CD4-positive, alpha-beta T cell treated with Interleukin-4 for 1 hour (primary cell): ENCODE measurements at regions not wholly inside any gene's neighbourhood (a gene's known extent, or its start where the extent isn't known, plus 50 kb on each side); places are given as distances from the start of the nearest gene placed in this dataset.

Source experiments
- DNase-seq, 2 donors: peaks; one replicate each; pipeline ENCODE4 v3.0.0-alpha.2; 2020 to 2022

DNA sequence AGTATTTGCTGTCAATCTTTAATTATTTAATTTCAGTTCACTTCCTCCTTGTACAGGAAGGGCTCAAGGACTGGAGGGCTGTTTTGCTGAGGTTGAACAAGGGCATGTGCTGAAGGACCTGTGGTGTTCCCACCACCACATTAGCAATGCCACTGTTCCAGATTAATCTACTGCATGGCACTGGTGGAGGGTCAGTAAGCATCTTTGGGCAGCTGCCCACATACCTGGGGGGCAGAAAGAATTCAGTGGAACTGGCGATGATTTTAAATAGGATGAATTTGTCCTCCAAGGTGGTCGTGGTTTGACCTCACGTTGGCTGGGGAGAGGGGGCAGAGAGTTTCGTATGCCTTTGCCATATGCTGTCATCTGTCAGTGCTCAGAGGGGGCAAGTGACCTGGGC is 244.8 kb downstream of the TLE3 start:
- no peak for DNase-seq

GRCh38 chr15:69853544-69853951 is 244.2 kb downstream of the TLE3 start:
- DNase-seq, result no peak

DNA sequence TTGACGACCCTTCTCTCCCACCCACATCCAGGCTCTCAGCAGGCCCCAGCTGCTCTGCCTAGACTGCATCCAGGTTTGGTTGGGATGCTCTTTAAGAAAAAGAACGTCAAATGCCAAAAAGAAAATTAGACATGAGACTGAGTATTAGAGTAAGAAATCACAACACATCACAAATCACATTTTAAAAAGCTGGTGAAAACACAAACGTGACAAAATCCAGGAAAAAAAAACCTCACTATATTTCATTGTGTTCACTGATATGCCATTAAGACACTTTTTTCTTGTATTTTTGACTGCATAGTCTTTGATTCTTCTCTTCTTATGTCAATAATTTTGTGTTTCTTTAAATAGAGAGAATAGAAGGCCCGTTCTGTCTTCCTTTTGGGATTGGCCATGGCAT is 243.7 kb downstream of the TLE3 start:
- DNase-seq, result no peak

DNA sequence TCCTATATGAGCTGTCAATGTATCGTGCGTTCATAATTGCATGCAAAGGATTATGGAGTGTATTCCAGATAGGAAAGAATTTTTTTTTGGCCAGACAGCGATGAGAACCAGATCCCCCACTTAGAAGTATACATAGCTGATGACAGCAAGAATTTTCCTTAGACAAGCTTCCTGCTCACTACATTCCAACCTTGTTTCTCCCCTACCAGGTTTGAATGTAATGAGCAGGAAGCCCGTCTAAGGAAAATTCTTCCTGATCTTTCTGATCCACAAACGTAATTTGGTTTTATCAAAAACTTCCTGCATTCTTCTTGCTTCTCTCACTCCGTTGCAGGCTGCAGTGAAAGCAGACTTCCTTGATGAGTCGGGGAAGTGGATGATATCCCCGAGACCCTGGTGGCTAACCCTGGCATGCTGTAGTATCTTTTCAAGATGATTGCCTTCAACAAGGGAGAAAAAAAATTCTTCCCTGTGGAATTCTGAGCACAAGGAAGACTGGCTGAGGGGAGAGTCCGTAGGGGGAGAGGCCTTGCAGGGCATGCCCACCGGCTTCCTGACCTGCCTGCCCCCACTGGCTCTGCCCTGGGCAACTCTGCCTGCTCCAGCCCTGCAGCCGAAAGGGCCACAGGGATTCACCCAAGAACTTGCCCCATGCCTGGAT is 243.1 kb downstream of the TLE3 start:
- DNase-seq, result no peak

GRCh38 chr15:69855258-69856000 is 242.3 kb downstream of the TLE3 start:
- DNase-seq, result no peak

DNA sequence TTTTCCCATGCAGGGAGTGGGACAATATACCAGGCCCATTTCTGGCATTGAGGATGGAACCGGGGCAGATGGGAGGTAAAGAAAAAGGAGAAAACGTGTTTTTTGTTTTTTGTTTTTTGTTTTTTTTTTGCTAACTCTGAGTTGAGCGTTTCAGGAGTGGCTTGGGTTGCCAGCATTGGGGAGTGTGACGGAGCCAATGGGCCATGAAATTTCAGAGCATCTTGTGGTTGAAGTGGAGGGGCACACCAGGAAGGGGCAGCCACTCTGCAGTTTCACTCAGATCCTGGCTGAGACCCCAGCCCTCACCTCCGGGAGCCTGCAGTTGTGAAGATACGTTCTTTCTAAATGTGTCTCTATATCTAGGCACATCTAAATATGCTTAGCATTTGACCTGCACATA is 240.5 kb downstream of the TLE3 start:
- no peak for DNase-seq

- no peak for DNase-seq
These were observed 239.9 kb downstream of the TLE3 start for GRCh38 chr15:69857686-69858391.

DNA sequence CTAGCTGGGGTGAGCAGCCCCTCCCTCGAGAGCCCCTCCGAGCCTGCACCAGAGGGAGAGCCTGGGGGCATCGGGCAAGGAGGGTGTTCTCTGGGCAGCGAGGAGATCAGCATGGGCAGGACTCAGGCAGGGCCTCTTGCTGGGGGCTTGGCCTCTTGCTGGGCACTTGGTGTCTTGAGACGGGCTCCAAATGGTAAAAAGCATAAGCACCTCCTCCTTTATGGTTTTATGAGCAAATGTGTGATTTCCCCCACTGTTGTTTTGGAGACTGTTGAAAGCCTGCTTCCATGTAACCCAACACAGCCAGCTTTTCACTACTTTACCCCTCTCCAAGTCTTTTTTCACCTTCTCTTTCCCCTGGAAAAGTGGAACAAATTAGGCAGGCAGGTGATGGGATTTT is 239.3 kb downstream of the TLE3 start:
- DNase-seq, result no peak

GRCh38 chr15:69859866-69860265 is 237.9 kb downstream of the TLE3 start:
- DNase-seq, result no peak

- DNase-seq, result no peak
These were observed 237.4 kb downstream of the TLE3 start for GRCh38 chr15:69860321-69860720.

GRCh38 chr15:69860921-69861320 is 236.8 kb downstream of the TLE3 start:
- DNase-seq, result no peak

DNA sequence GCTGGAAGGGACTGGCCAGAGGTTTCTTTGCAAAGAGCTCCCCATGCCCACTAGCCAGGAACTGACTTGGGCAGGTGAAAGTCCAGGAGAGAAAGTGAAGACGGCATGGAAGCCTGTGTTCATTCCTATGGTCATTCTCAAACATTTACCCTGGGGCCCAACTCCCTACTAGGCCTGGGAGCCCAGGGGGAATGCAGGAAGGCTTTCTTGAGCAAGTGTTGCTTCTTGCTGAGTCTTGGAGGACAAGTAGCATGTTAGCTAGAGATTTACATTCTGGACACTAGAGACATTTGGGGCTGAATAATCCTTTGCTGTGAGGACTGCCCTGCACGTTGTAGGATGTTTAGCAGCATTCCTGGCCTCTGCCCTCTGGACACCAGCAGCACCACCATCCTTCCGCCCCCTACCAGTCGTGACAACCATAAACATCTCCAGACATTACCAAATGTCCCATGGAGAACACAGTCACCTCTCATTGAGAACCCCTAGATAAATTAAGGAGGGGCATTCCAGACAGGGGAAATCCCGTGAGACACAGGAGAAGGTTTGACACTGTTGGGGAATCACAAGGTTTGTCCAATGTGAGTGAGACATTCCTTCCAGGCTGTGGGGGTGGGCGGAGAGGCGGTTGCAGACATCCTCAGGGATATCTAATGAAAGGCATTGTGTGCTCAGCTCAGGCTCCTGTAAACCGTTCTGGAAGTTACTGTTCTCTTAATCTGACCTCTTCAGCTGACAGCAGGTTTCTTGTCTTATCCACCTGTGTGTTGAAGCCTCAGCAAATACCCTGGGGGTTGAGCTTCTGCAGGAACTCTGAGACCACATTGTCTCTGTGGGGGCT is 236.2 kb downstream of the TLE3 start:
- DNase-seq, result no peak

DNA sequence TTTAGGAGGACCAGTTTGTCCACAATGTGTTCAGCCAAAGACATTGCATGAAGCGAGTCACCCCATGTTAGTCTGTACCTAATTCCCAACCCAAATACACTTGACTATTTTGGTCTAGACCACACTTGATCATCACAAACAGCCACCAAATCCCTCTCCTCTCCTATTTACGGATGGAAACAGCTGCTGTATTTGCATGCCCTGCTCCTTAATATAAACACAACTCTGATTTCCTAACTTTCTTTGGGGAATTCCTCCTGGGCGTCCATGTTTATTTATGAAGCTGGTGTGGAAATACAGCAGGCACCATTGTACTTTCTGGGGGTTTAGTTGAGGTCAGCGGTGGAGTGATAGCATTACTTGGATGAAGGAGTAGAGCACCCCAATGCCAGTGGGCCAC is 235.2 kb downstream of the TLE3 start:
- DNase-seq, result no peak

GRCh38 chr15:69863446-69863845 is 234.3 kb downstream of the TLE3 start:
- no peak for DNase-seq

DNA sequence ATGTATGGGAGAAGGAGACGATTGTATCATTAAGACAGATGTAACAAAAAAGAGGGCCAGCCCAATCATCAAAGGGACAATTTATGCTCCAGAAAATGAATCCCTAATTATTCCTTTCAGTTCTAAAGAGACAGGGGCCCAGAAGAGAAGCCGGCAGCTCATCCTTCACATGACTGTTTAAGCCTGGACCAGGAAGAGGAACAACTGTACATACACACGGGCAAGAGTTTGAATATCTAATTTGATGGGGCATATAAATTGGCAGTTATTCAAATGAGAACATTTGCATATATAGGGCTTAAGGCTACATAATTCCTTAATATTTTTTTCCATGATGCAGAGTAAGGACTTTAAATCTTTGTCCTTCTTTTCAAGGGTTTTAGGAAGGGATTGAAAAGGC is 232.3 kb downstream of the TLE3 start:
- no peak for DNase-seq

DNA sequence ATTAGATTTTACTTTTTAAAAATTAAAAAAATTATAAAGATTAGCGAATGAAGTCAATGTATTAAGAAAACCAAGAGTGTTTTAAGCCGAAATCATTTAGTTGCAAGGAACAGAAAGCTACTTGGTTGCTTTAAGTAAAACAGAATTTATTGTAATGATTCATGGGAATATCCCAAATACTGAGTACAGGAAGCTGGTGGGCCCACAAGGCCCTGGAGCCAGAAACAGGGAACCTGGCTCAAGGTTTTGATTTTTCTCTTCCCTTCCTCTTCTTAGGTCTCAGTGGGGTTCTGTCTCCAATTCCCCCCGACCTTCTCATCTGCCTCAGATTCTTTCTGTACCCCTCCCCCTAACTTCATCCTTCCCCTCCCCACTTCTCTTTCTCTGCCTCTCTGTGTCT is 229.0 kb downstream of the TLE3 start:
- no peak for DNase-seq

- no peak for DNase-seq
These were observed 228.4 kb downstream of the TLE3 start for GRCh38 chr15:69869291-69869690.

DNA sequence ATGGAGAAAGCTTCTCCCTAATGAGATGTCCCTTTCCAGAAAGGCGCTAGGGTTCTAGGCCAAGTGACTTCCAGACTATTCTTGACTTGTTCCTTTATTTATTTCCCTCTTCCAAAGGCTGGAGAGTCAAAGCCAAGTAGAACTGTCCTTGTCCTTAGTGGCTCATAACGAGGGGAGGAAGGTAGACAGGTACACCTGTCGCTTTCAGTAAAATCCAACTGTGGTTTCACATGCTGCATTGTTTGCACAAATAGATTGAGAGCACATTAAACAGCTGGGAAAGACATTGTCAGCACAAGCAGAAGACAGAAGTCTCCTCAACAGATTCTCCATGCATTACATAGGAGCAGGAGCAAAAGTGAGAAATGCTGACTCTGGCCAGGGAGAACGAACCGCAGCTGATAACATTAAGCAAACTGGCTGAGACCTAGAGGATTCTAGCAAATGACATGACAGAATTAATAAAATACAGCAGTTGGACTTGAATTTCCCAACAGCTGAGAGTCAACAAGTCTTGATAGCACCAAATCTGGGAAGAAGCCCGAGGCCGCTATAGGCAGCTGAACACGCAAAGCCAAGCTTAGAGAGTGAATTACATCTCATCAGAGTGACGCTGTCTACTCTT is 227.7 kb downstream of the TLE3 start:
- no peak for DNase-seq

DNA sequence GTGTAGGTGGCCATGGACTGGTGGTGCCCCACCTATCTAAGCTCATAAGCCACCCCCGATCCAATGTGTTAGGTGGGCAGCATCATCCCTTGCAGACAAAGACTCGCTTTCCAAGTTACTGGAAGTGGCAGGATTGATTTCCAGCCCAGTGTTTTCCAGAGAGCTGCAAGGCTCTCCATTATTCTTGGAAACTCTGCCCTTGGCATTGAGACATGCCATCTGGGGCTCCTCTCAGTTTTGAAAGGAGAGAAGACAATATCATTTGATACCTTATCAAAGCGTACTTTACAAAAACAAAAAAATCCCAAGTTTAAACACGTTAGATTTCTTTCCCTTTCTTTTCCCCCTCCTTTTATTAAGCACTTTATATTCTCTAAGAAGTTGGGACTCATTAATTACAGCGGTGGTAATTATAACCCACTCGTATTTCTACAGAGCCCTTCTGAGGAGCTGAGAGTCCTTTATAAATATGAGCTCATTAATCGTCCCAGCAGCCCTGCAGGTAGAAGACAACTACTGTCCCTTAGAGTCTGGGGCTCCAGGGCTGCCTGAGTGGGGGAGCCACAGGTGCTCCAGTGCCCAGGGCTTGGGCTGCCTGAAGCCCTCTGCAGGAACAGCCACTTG is 226.1 kb downstream of the TLE3 start:
- DNase-seq, result no peak

- DNase-seq, result no peak
These were observed 223.9 kb downstream of the TLE3 start for GRCh38 chr15:69873807-69874206.

- no peak for DNase-seq
These were observed 223.4 kb downstream of the TLE3 start for GRCh38 chr15:69874321-69874720.
